Lung (tissue), 11 donors: ENCODE measurements at regions not wholly inside any gene's neighbourhood (a gene's known extent, or its start where the extent isn't known, plus 50 kb on each side); places are given as distances from the start of the nearest gene placed in this dataset.

Experiments
- ATAC-seq: fragments of 200-7000 bp; cut with Tn5 transposase; one replicate; pipeline ENCODE4 v1.9.1; 2020; ENCODE audit warnings: moderate number of reproducible peaks; ENCODE audit not compliant: insufficient read depth, low FRiP score
- DNase-seq, 3 donors: peaks; one replicate each; pipeline ENCODE4 v3.0.0-alpha.2; 2013 to 2017
- H3K27ac ChIP-seq, 2 donors: one replicate each; pipeline ENCODE4 v1.5.1; 2013; ENCODE audit warnings: mild to moderate bottlenecking in 2 of 2, moderate library complexity in 2 of 2, control low read depth in 1 of 2, inconsistent platforms in 1 of 2, low read depth in 1 of 2, low read length in 1 of 2
- H3K27me3 ChIP-seq, 3 donors: one replicate each; pipeline ENCODE4 v1.5.1; 2013; ENCODE audit warnings: low read length in 2 of 3; ENCODE audit not compliant: control insufficient read depth in 3 of 3, insufficient read depth in 3 of 3
- H3K36me3 ChIP-seq, 4 donors: one replicate each; pipeline ENCODE4 v1.5.1; 2013; ENCODE audit warnings: low read length in 4 of 4, mild to moderate bottlenecking in 1 of 4, moderate library complexity in 1 of 4; ENCODE audit not compliant: control insufficient read depth in 4 of 4, insufficient read depth in 4 of 4
- H3K4me1 ChIP-seq, 5 donors: one replicate each; pipeline ENCODE4 v1.5.1; 2013; ENCODE audit warnings: low read length in 5 of 5, mild to moderate bottlenecking in 2 of 5, moderate library complexity in 1 of 5; ENCODE audit not compliant: control insufficient read depth in 5 of 5, insufficient read depth in 5 of 5
- H3K4me3 ChIP-seq: one replicate; pipeline ENCODE4 v1.5.1; 2013; ENCODE audit warnings: mild to moderate bottlenecking, control low read depth, moderate library complexity
- H3K9ac ChIP-seq, 2 donors: one replicate each; pipeline ENCODE4 v1.5.1; 2013; ENCODE audit warnings: low read length in 2 of 2, control low read depth in 1 of 2; ENCODE audit not compliant: insufficient read depth in 1 of 2
- H3K9me3 ChIP-seq, 4 donors: one replicate each; pipeline ENCODE4 v1.5.1; 2013; ENCODE audit warnings: low read length in 3 of 4, mild to moderate bottlenecking in 1 of 4, moderate library complexity in 1 of 4; ENCODE audit not compliant: control insufficient read depth in 4 of 4, insufficient read depth in 3 of 4
- CTCF ChIP-seq: IDR thresholded peaks from 2 replicates; pipeline ENCODE4 v1.5.1; 2012; ENCODE audit warnings: mild to moderate bottlenecking; ENCODE audit errors: control extremely low read depth, extremely low read depth
- WGBS, 2 donors: extraction: QIAGEN DNeasy Blood & Tissue Kit; methylation state at CpG; one replicate each; pipeline ENCODE4 v1.1.7; 2013; 5-methylcytosine and 5-hydroxymethylcytosine counted together
- donor health status: control.
- donor health status: control.
- donor health status: Bipolar disorder and iron deficiency.
- donor health status: healthy.
- donor health status: DM: yes; HTN: yes; CAD: no.

- Histone ChIP-seq H3K36me3 (no peaks in the 10 kb centered on the region), H3K4me1 (no peaks in the 10 kb centered on the region), H3K4me3 (no peak overlapping the region), H3K27ac (no peak overlapping the region), H3K9me3 (no peaks in the 10 kb centered on the region), H3K27me3 (peaks cover 0 to 5% (median 2%) of the 10 kb centered on the region in 3 donors), H3K9ac (no peak overlapping the region)
- no peak for TF ChIP-seq CTCF
- DNase-seq (no peak), ATAC-seq (no peak)
Observed at GRCh38 chr12:53849656-53850055, 89.0 kb upstream of the HOXC13 start.

- 86 to 88% methylated on average over 6 of the region's 6 CpGs for WGBS, 2 donors
Observed at GRCh38 chr12:53852061-53852460, 86.6 kb upstream of the HOXC13 start.

GRCh38 chr12:53852992-53853391, 85.6 kb upstream of the HOXC13 start:
- no peak for ATAC-seq
- DNase-seq, result no peak
- no peaks in the 10 kb centered on the region for H3K36me3 ChIP-seq
- H3K9me3 ChIP-seq, result peaks cover 0 to 1% (median 0%) of the 10 kb centered on the region in 4 donors
- no peak overlapping the region for H3K9ac ChIP-seq
- H3K4me1 ChIP-seq, result no peaks in the 10 kb centered on the region
- H3K27me3 ChIP-seq, result peaks cover 0 to 5% (median 2%) of the 10 kb centered on the region in 3 donors
- no peak overlapping the region for H3K4me3 ChIP-seq
- TF ChIP-seq CTCF, result no peak
- H3K27ac ChIP-seq, result no peak overlapping the region

More at GRCh38 chr12:53852061-53852460, 86.6 kb upstream of the HOXC13 start:
- no peak for ATAC-seq
- DNase-seq, result peak in 1 of 3 donors; percentile 8
- no peaks in the 10 kb centered on the region for H3K36me3 ChIP-seq
- no peaks in the 10 kb centered on the region for H3K4me1 ChIP-seq
- H3K9ac ChIP-seq, result no peak overlapping the region
- H3K4me3 ChIP-seq, result no peak overlapping the region
- no peak overlapping the region for H3K27ac ChIP-seq
- H3K9me3 ChIP-seq, result peaks cover 0 to 1% (median 0%) of the 10 kb centered on the region in 4 donors
- TF ChIP-seq CTCF, result no peak
- H3K27me3 ChIP-seq, result peaks cover 0 to 5% (median 2%) of the 10 kb centered on the region in 3 donors

GRCh38 chr12:53854701-53855316, 83.8 kb upstream of the HOXC13 start:
- no peak for DNase-seq
- 52 to 58% methylated on average over 3 of the region's 3 CpGs for WGBS, 2 donors

More at GRCh38 chr12:53854701-53855316, 83.8 kb upstream of the HOXC13 start:
- no peak overlapping the region for H3K9ac ChIP-seq
- peaks cover 0 to 1% (median 0%) of the 10 kb centered on the region in 4 donors for H3K9me3 ChIP-seq
- no peak overlapping the region for H3K4me3 ChIP-seq
- TF ChIP-seq CTCF, result no peak
- peaks cover 0 to 5% (median 2%) of the 10 kb centered on the region in 3 donors for H3K27me3 ChIP-seq
- H3K36me3 ChIP-seq, result no peaks in the 10 kb centered on the region
- H3K4me1 ChIP-seq, result no peaks in the 10 kb centered on the region
- ATAC-seq, result no peak
- no peak overlapping the region for H3K27ac ChIP-seq
